ENCODE measurements at regions not wholly inside any gene's neighbourhood (a gene's known extent, or its start where the extent isn't known, plus 50 kb on each side); places are given as distances from the start of the nearest gene placed in this dataset.

GRCh38 chr2:136310005-136310495, 192.1 kb upstream of the CXCR4 start (continued):
- TF ChIP-seq DEAF1 (CRISPR knock-in tag; IDR thresholded peaks at IDR 0.05): no peak
- TF ChIP-seq ZNF79 (CRISPR knock-in tag; IDR thresholded peaks at IDR 0.05; ENCODE audit: low read depth): no peak
- TF ChIP-seq SFPQ (IDR thresholded peaks at IDR 0.05; ENCODE audit: low read depth, low read length): no peak
- no peak for TF ChIP-seq HNRNPK (IDR thresholded peaks at IDR 0.05; ENCODE audit: low read depth, low read length, poor library complexity, severe bottlenecking)
- no peak for TF ChIP-seq RREB1 (CRISPR knock-in tag; IDR thresholded peaks at IDR 0.05)
- TF ChIP-seq BMI1 (IDR thresholded peaks at IDR 0.05; ENCODE audit: low read length): no peak
- TF ChIP-seq EGR1 (conservative IDR thresholded peaks at IDR 0.05): no peak
- no peak for TF ChIP-seq TRIM24 (IDR thresholded peaks at IDR 0.05)
- TF ChIP-seq ZC3H11A (IDR thresholded peaks at IDR 0.05; ENCODE audit: low read depth, low read length): no peak
- no peak for TF ChIP-seq CHAMP1 (IDR thresholded peaks at IDR 0.05)
- no peak for TF ChIP-seq PHF21A (IDR thresholded peaks at IDR 0.05; ENCODE audit: borderline replicate concordance, low read depth)
- TF ChIP-seq RNF219 (CRISPR knock-in tag; IDR thresholded peaks at IDR 0.05): no peak
